GM12878 (cell line): ENCODE measurements at regions not wholly inside any gene's neighbourhood (a gene's known extent, or its start where the extent isn't known, plus 50 kb on each side); places are given as distances from the start of the nearest gene placed in this dataset.

Experiments
- ATAC-seq: fragments of 200-7000 bp; cut with Tn5 transposase; 3 replicates; pipeline ENCODE4 v1.9.1; 2020; ENCODE audit warnings: mild to moderate bottlenecking, moderate library complexity
- BruUV-seq: library from RNA; stranded (reverse); fragments of 400-500 nt; replicated peaks from 2 replicates; lab custom pipeline; 2021; lab: Mats Ljungman, UMichigan
- CTCF ChIA-PET: fragments of 300-600 bp; sonication (Branson Sonifier 250); formaldehyde crosslinking; extraction: SDS; loops from one replicate; lab custom pipeline; 2021; ENCODE audit warnings: inconsistent platforms; lab: Yijun Ruan, JAX
- POLR2A ChIA-PET: fragments of 350-600 bp; formaldehyde crosslinking; extraction: SDS; loops from one replicate; lab custom pipeline; 2021; ENCODE audit warnings: inconsistent platforms; lab: Charles Lee
- RAD21 ChIA-PET: fragments of 300-600 bp; sonication (Branson Sonifier 250); formaldehyde crosslinking; loops from one replicate; lab custom pipeline; 2023; ENCODE audit warnings: antibody characterized with exemption; ENCODE audit not compliant: unreplicated experiment; lab: Charles Lee
- SMC1A ChIA-PET: fragments of 300-600 bp; sonication (Branson Sonifier 250); formaldehyde crosslinking; loops from one replicate; lab custom pipeline; 2023; ENCODE audit not compliant: unreplicated experiment, uncharacterized antibody; lab: Charles Lee
- DNase-seq: peaks from one replicate; pipeline ENCODE4 v3.0.0-alpha.2; 2011; ENCODE audit warnings: low read depth, low spot score
- FAIRE-seq: peaks from 3 replicates; lab custom pipeline; 2011; peaks lifted over from hg19 to GRCh38; lab: Jason Lieb, UNC
- H2AFZ ChIP-seq: 2 replicates; pipeline ENCODE4 v1.6.0; 2011; ENCODE audit warnings: low read depth, low read length, control low read depth; ENCODE audit not compliant: control insufficient read depth
- H3K27ac ChIP-seq: 2 replicates; pipeline ENCODE4 v1.5.1; 2011; ENCODE audit warnings: control low read depth; ENCODE audit not compliant: control insufficient read depth, insufficient read depth
- H3K27me3 ChIP-seq, 2 experiments: replicated peaks in 1 of 2; 2 replicates each; pipeline versions ENCODE4 v1.6.0 to v1.6.1; 2011; ENCODE audit warnings: low read length in 1 of 2; ENCODE audit not compliant: control insufficient read depth in 2 of 2, insufficient read depth in 2 of 2
- H3K36me3 ChIP-seq, 2 experiments: 2 replicates each; pipeline ENCODE4 v1.5.1; 2011; ENCODE audit warnings: low read length in 1 of 2; ENCODE audit not compliant: control insufficient read depth in 2 of 2, insufficient read depth in 2 of 2
- H3K4me1 ChIP-seq: 2 replicates; pipeline ENCODE4 v1.6.1; 2011; ENCODE audit warnings: mild to moderate bottlenecking, low read length, moderate library complexity, mixed read lengths; ENCODE audit not compliant: control insufficient read depth, insufficient read depth
- H3K4me2 ChIP-seq: 2 replicates; pipeline ENCODE4 v1.6.0; 2011; ENCODE audit warnings: control low read depth; ENCODE audit not compliant: control insufficient read depth, insufficient read depth
- H3K4me3 ChIP-seq: fragments of 200-600 bp; sonication (generic); 2 replicates; pipeline ENCODE4 v1.5.1; 2016
- H3K79me2 ChIP-seq: 2 replicates; pipeline ENCODE4 v1.6.0; 2011; ENCODE audit warnings: low read length; ENCODE audit not compliant: control insufficient read depth, insufficient read depth
- H3K9ac ChIP-seq: 2 replicates; pipeline ENCODE4 v1.8.0; 2011; ENCODE audit warnings: low read length, control low read depth, mixed read lengths; ENCODE audit not compliant: control insufficient read depth, insufficient read depth
- H3K9me3 ChIP-seq: replicated peaks from 3 replicates; pipeline ENCODE4 v1.5.1; 2011; ENCODE audit warnings: mild to moderate bottlenecking, low read length; ENCODE audit not compliant: control insufficient read depth, insufficient read depth
- H4K20me1 ChIP-seq: 2 replicates; pipeline ENCODE4 v1.6.0; 2011; ENCODE audit not compliant: control insufficient read depth, insufficient read depth
- BACH1 ChIP-seq: fragments of 450-650 bp; IDR thresholded peaks from 2 replicates; pipeline ENCODE4 v1.6.1; 2017; ENCODE audit warnings: mild to moderate bottlenecking, borderline replicate concordance
- CHD1 ChIP-seq: IDR thresholded peaks from 2 replicates; pipeline ENCODE4 v1.6.1; 2012; ENCODE audit warnings: low read depth, low read length, improper control_type of control experiment
- FOS ChIP-seq: IDR thresholded peaks from 3 replicates; pipeline ENCODE4 v1.6.1; 2011; ENCODE audit warnings: borderline replicate concordance; ENCODE audit not compliant: insufficient read length; ENCODE audit errors: extremely low read depth
- GATAD2B ChIP-seq: fragments of 450-650 bp; conservative IDR thresholded peaks from 2 replicates; pipeline ENCODE4 v1.6.1; 2017; ENCODE audit warnings: low read depth, mild to moderate bottlenecking, moderate library complexity
- HDGF ChIP-seq: fragments of 450-650 bp; IDR thresholded peaks from 2 replicates; pipeline ENCODE4 v1.6.1; 2016; ENCODE audit warnings: antibody characterized with exemption
- MTA2 ChIP-seq: fragments of 450-650 bp; IDR thresholded peaks from 2 replicates; pipeline ENCODE4 v1.6.1; 2016; ENCODE audit warnings: low read depth, mild to moderate bottlenecking, moderate library complexity
- MXI1 ChIP-seq: fragments of 150-350 bp; IDR thresholded peaks from 2 replicates; pipeline ENCODE4 v1.6.1; 2011; ENCODE audit warnings: low read depth, mild to moderate bottlenecking, inconsistent platforms, low read length, improper control_type of control experiment
- NBN ChIP-seq: fragments of 450-650 bp; IDR thresholded peaks from 2 replicates; pipeline ENCODE4 v1.6.1; 2016
- RB1 ChIP-seq: fragments of 450-650 bp; formaldehyde crosslinking; IDR thresholded peaks from 2 replicates; pipeline ENCODE4 v1.6.1; 2017; ENCODE audit warnings: mild to moderate bottlenecking, borderline replicate concordance
- SMC3 ChIP-seq: IDR thresholded peaks from 2 replicates; pipeline ENCODE4 v1.6.1; 2011; ENCODE audit warnings: low read length, improper control_type of control experiment, borderline replicate concordance
- SRF ChIP-seq, 2 experiments: IDR thresholded peaks; 2 replicates each; pipeline ENCODE4 v1.6.1; 2011; ENCODE audit warnings: low read depth in 2 of 2, low read length in 2 of 2, mild to moderate bottlenecking in 1 of 2, moderate library complexity in 1 of 2
- WRNIP1 ChIP-seq: IDR thresholded peaks from 2 replicates; pipeline ENCODE4 v1.6.1; 2011; ENCODE audit warnings: low read depth, low read length, improper control_type of control experiment, borderline replicate concordance
- WGBS: methylation state at CpG from one replicate; pipeline ENCODE4 v1.1.6; 2016; ENCODE audit warnings: low lambda C conversion rate; ENCODE audit not compliant: insufficient replicate concordance, insufficient coverage; ENCODE audit errors: missing lambda C conversion rate; 5-methylcytosine and 5-hydroxymethylcytosine counted together
- in situ Hi-C: fragments of 300-500 bp; cut with MboI; formaldehyde crosslinking; loops from 9 replicates; pipeline ENCODE4 v1.14.3; 2018; ENCODE audit warnings: mixed read lengths
- intact Hi-C: fragments of 100-400 bp; cut with micrococcal nuclease; formaldehyde crosslinking; loops from one replicate; pipeline ENCODE4 v1.14.2; 2022; ENCODE audit not compliant: unreplicated experiment
- TF ChIP-seq, protein P1 (sequence below): fragments of 450-650 bp; IDR thresholded peaks from 2 replicates; pipeline ENCODE4 v1.6.1; 2016; ENCODE audit warnings: mild to moderate bottlenecking
- TF ChIP-seq, protein P2 (sequence below): IDR thresholded peaks from 2 replicates; pipeline ENCODE4 v1.6.1; 2011; ENCODE audit warnings: low read depth, mild to moderate bottlenecking, low read length, moderate library complexity, borderline replicate concordance; ENCODE audit errors: extremely low read depth
- TF ChIP-seq, protein P3 (sequence below): fragments of 150-350 bp; IDR thresholded peaks from 2 replicates; pipeline ENCODE4 v1.6.1; 2016; ENCODE audit warnings: low read depth, low read length

DNA sequence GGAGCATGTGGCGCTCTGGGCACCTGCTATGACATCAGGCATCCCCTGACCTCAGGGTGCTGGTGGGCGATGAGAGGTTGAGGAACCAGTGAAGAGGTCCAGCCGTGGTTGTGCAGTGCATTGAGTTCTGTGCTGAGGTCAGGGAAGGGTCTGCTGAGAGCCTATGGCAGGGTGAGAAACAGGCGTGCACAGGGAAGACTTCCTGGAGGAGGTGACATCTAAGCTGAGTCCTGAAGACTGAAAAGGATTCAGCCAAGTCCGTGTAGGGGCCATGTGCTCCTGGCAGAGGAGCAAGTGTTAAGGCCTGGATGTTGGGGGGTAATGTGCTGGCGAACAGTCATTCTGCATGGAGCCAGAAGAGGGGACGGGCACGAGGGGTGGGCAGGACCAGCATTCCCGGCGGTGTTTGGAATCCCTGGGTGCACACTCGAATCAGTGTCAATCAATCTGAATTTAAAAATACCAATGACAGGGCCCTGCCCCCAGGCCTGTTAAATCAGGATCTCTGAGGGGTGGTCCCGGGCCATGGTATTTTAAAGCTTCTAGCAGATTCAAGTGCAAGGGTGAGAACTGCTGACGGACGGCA, 65.8 kb upstream of the CIBAR2 start:
- Histone ChIP-seq H3K79me2 (no peaks in the 10 kb centered on the region), H3K4me3 (no peak overlapping the region), H3K9ac (no peak overlapping the region), H3K4me2 (no peak overlapping the region), H2AFZ (no peak overlapping the region), H3K4me1 (no peaks in the 10 kb centered on the region; the same call in 1 of the 2 replicates), H3K27me3 (no peaks in the 10 kb centered on the region), H3K9me3 (no peaks in the 10 kb centered on the region; the same call in 2 of the 3 replicates), H4K20me1 (no peaks in the 10 kb centered on the region), H3K27ac (no peak overlapping the region), H3K36me3 (no peaks in the 10 kb centered on the region; a peak in 1 of 4 replicates)
- BruUV-seq, result no TSS peak
- ChIA-PET CTCF (no interaction called here), SMC1A (no interaction called here), RAD21 (no interaction called here), POLR2A (no interaction called here)
- in situ Hi-C loops (no loop called here), intact Hi-C loops (no loop called here)
- TF ChIP-seq SMC3 (no peak), HDGF (no peak), FOS (no peak), MXI1 (no peak)
- WGBS, result 47% methylated on average over 14 of the region's 14 CpGs
- FAIRE-seq, result no peak
- ATAC-seq, result no peak
- DNase-seq, result no peak

DNA sequence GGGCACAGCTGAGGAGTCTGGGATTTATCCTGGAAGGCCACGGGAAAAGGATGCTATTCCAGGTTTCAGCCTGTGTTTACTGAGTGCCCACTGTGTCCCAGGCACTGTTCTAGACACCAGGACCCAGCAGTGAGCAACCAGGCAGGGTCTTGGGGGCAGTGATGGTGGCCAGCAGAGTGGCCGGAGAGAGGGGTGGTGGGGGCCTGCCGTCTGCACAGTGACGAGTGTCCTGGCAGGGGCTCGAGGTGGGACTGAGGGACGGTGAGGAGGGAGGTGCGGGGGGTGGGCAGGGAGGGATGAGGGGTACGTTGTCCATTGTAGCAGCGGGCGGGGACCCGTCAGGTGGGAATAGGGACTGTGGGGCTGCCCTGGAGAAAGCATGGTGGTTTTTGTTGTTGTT, 66.3 kb upstream of the CIBAR2 start:
- no peak for FAIRE-seq
- ChIA-PET POLR2A (no interaction called here), SMC1A (no interaction called here), RAD21 (no interaction called here), CTCF (no interaction called here)
- no peaks in the 10 kb centered on the region for H4K20me1 ChIP-seq
- H3K4me1 ChIP-seq, result no peaks in the 10 kb centered on the region; the same call in 1 of the 2 replicates
- H3K4me3 ChIP-seq, result no peak overlapping the region
- no peak overlapping the region for H2AFZ ChIP-seq
- no peak for DNase-seq
- no peak overlapping the region for H3K27ac ChIP-seq
- no peaks in the 10 kb centered on the region; a peak in 1 of 4 replicates for H3K36me3 ChIP-seq
- in situ Hi-C loops, result no loop called here
- H3K27me3 ChIP-seq, result no peaks in the 10 kb centered on the region
- intact Hi-C loops, result no loop called here
- H3K4me2 ChIP-seq, result no peak overlapping the region
- no peaks in the 10 kb centered on the region; the same call in 2 of the 3 replicates for H3K9me3 ChIP-seq
- ATAC-seq, result no peak
- WGBS, result 37% methylated on average over 5 of the region's 11 CpGs
- no peaks in the 10 kb centered on the region for H3K79me2 ChIP-seq
- BruUV-seq, result no TSS peak
- no peak overlapping the region for H3K9ac ChIP-seq
- TF ChIP-seq, protein P1, sequence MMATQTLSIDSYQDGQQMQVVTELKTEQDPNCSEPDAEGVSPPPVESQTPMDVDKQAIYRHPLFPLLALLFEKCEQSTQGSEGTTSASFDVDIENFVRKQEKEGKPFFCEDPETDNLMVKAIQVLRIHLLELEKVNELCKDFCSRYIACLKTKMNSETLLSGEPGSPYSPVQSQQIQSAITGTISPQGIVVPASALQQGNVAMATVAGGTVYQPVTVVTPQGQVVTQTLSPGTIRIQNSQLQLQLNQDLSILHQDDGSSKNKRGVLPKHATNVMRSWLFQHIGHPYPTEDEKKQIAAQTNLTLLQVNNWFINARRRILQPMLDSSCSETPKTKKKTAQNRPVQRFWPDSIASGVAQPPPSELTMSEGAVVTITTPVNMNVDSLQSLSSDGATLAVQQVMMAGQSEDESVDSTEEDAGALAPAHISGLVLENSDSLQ, result no peak
- TF ChIP-seq GATAD2B (no peak), RB1 (no peak), SRF (IDR thresholded peaks at IDR 0.05; ENCODE audit: low read depth in 2 of 2, low read length in 2 of 2) (no peak), NBN (no peak), MTA2 (no peak), BACH1 (no peak), WRNIP1 (no peak), CHD1 (no peak)
- TF ChIP-seq, protein P2, sequence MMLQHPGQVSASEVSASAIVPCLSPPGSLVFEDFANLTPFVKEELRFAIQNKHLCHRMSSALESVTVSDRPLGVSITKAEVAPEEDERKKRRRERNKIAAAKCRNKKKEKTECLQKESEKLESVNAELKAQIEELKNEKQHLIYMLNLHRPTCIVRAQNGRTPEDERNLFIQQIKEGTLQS, result no peak
- TF ChIP-seq, protein P3, sequence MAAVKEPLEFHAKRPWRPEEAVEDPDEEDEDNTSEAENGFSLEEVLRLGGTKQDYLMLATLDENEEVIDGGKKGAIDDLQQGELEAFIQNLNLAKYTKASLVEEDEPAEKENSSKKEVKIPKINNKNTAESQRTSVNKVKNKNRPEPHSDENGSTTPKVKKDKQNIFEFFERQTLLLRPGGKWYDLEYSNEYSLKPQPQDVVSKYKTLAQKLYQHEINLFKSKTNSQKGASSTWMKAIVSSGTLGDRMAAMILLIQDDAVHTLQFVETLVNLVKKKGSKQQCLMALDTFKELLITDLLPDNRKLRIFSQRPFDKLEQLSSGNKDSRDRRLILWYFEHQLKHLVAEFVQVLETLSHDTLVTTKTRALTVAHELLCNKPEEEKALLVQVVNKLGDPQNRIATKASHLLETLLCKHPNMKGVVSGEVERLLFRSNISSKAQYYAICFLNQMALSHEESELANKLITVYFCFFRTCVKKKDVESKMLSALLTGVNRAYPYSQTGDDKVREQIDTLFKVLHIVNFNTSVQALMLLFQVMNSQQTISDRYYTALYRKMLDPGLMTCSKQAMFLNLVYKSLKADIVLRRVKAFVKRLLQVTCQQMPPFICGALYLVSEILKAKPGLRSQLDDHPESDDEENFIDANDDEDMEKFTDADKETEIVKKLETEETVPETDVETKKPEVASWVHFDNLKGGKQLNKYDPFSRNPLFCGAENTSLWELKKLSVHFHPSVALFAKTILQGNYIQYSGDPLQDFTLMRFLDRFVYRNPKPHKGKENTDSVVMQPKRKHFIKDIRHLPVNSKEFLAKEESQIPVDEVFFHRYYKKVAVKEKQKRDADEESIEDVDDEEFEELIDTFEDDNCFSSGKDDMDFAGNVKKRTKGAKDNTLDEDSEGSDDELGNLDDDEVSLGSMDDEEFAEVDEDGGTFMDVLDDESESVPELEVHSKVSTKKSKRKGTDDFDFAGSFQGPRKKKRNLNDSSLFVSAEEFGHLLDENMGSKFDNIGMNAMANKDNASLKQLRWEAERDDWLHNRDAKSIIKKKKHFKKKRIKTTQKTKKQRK, result no peak
